ENCODE measurements at regions not wholly inside any gene's neighbourhood (a gene's known extent, or its start where the extent isn't known, plus 50 kb on each side); places are given as distances from the start of the nearest gene placed in this dataset.

DNA sequence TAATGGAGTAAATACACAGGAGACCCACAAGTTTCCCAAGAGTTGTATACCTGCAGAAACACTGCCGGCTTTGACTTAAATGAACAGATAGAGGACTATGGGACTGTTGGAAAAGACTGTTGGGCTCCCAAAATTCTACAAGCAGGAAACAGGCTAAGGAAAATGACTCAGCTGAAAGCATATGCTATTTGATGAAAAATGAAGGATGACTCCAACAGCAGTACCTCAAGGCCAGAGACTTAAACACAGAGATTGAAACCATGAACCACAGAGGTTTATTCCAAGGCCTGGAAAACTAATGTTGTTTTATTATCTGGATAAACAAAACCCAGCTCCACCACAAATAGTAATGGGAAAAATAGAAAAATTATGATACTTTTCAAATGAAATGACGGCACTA lies 187.7 kb downstream of the TNFSF18 start:
- no peaks in the 10 kb centered on the region for H3K4me1 Mint-ChIP-seq
- POLR2A ChIA-PET = interaction anchor here (0.7 kb wide), 1 partner anchor 83 kb away, joined by 5 read pairs; no protein-coding TSS in a partner anchor
- no peaks in the 10 kb centered on the region for H3K27me3 Mint-ChIP-seq
- CTCF ChIA-PET = no interaction called here
- no peak overlapping the region for H3K4me3 Mint-ChIP-seq
- ATAC-seq (ENCODE audit: low read depth) = no peak
- H3K9me3 Mint-ChIP-seq = peaks cover 5% of the 10 kb centered on the region
- TF ChIP-seq, protein P1, sequence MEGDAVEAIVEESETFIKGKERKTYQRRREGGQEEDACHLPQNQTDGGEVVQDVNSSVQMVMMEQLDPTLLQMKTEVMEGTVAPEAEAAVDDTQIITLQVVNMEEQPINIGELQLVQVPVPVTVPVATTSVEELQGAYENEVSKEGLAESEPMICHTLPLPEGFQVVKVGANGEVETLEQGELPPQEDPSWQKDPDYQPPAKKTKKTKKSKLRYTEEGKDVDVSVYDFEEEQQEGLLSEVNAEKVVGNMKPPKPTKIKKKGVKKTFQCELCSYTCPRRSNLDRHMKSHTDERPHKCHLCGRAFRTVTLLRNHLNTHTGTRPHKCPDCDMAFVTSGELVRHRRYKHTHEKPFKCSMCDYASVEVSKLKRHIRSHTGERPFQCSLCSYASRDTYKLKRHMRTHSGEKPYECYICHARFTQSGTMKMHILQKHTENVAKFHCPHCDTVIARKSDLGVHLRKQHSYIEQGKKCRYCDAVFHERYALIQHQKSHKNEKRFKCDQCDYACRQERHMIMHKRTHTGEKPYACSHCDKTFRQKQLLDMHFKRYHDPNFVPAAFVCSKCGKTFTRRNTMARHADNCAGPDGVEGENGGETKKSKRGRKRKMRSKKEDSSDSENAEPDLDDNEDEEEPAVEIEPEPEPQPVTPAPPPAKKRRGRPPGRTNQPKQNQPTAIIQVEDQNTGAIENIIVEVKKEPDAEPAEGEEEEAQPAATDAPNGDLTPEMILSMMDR (IDR thresholded peaks at IDR 0.05) = no peak
- no peaks in the 10 kb centered on the region for H3K36me3 Mint-ChIP-seq (ENCODE audit: low read depth)
- intact Hi-C loops (cut with micrococcal nuclease) = no loop called here
- no peak overlapping the region for H3K27ac Mint-ChIP-seq
- no peak for DNase-seq

DNA sequence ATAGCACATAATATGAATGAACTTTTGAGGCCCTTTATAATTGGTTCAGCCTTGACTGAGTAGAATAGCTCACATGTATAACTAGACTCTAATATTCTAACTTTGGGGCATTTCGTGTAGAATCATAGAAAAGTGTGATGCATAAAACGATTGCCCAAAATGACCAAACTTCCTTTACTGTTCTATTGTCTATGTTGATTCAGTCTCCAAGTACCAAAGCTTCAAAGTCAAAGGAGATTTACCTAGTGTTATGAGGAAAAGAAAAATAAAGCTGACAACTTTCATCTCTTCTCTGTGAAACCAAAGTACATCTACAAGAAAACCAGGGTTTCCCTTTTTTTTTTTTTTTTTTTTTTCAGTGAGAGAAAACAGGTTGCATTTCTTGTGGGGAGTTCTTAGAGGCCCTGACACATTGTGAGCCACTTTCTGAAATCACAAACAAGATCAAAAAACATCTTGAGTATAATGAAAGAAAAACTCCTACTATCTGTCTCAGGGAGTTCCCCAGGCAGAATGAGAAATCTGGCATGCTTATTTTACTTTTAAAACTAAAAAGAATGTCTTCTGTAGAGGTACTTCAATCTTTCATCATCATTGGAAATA lies 183.4 kb downstream of the TNFSF18 start:
- H3K4me3 Mint-ChIP-seq = no peak overlapping the region
- TF ChIP-seq, protein P1 (IDR thresholded peaks at IDR 0.05) = no peak
- no peaks in the 10 kb centered on the region for H3K36me3 Mint-ChIP-seq (ENCODE audit: low read depth)
- no peak overlapping the region for H3K27ac Mint-ChIP-seq
- intact Hi-C loops (cut with micrococcal nuclease) = no loop called here
- ATAC-seq (ENCODE audit: low read depth) = no peak
- POLR2A ChIA-PET = interaction anchor here (0.6 kb wide), 1 partner anchor 125 kb away, joined by 4 read pairs; no protein-coding TSS in a partner anchor
- CTCF ChIA-PET = no interaction called here
- H3K27me3 Mint-ChIP-seq = no peaks in the 10 kb centered on the region
- H3K4me1 Mint-ChIP-seq = peaks cover 12% of the 10 kb centered on the region
- DNase-seq = no peak
- peaks cover 2% of the 10 kb centered on the region for H3K9me3 Mint-ChIP-seq

DNA sequence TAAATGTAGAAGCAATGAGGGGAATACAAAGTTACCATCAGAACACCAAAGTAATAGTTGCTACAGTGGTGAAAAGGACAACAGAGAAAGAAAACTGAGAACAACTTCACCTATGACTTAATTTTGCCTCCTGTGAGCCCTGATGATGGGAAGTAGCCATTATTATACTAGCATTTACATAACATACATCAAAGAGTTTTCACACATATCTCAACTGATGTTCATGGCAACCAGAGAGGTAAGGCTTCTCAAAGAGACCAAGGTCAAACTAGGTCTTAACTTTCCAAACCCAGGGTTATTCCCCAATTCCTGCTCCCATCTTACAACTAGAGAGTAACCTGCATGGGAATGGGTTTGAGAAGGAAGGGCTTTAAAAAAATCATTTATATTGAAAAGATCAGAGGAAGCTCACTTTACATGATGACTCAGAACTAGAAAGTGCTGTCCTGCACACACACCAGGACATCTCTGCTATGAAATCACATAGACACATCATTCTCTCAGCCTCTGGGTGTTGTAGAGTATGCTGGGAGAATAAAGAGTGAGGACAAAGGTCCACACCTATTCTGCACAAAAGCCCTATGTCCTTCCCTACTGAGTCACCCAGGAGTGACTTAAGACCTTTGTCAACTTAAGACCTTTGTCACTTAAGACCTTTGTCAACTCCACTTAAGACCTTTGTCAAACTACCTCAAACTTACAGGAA lies 179.7 kb downstream of the TNFSF18 start:
- no peaks in the 10 kb centered on the region for H3K27me3 Mint-ChIP-seq

DNA sequence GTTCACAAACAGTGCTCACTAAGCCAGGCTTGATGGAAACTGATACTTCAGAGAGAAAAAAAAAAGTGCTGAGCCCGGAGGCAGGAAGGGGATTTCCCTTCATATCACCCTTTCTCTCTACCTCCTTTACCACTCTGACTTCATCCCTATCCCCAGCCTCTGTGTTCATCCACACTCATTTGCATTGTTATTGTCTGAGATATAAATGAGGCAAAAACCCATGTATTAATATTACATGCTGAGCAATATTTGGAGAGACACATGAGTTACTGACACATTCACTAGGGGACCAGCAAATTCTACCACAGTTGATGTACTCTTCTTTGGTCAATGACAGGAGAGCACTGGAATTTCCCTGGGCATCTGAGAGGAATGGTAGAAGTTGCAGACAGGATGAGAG lies 175.8 kb downstream of the TNFSF18 start:
- POLR2A ChIA-PET = no interaction called here
- intact Hi-C loops (cut with micrococcal nuclease) = no loop called here
- no peaks in the 10 kb centered on the region for H3K36me3 Mint-ChIP-seq (ENCODE audit: low read depth)
- H3K9me3 Mint-ChIP-seq = no peaks in the 10 kb centered on the region
- H3K4me1 Mint-ChIP-seq = peaks cover 20% of the 10 kb centered on the region
- H3K27me3 Mint-ChIP-seq = no peaks in the 10 kb centered on the region
- H3K4me3 Mint-ChIP-seq = no peak overlapping the region
- peak; percentile 57 for ATAC-seq (ENCODE audit: low read depth)
- DNase-seq = no peak
- H3K27ac Mint-ChIP-seq = no peak overlapping the region
- CTCF ChIA-PET = no interaction called here
- TF ChIP-seq, protein P1 (IDR thresholded peaks at IDR 0.05) = no peak

More for the DNA sequence above, 179.7 kb downstream of the TNFSF18 start:
- Mint-ChIP-seq H3K9me3 (no peaks in the 10 kb centered on the region), H3K4me1 (peaks cover 20% of the 10 kb centered on the region), H3K4me3 (no peak overlapping the region), H3K36me3 (ENCODE audit: low read depth) (no peaks in the 10 kb centered on the region), H3K27ac (peak overlapping the region; percentile 37)
- ATAC-seq (ENCODE audit: low read depth) (peak; percentile 58), DNase-seq (no peak)
- TF ChIP-seq, protein P1 (IDR thresholded peaks at IDR 0.05) = no peak
- CTCF ChIA-PET = no interaction called here
- intact Hi-C loops (cut with micrococcal nuclease) = no loop called here
- POLR2A ChIA-PET = no interaction called here

DNA sequence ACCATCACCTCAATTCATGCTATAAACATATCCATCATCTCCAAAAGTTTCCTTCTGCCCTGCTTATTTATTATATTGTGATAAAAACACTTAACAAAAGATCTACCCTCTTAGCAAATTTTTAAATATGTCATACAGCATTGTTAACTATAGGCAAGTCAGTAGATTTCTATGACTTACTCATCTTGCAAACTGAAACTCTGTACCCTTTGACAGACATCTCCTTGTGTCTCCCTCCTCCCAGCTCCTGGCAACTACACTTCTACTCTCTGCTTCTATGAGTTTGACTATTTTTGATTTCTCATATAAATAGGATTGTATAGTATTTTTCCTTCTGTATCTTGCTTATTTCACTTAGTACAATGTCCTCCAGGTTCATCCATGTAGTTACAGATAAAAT lies 174.8 kb downstream of the TNFSF18 start:
- no peak for ATAC-seq (ENCODE audit: low read depth)
- TF ChIP-seq, protein P1 (IDR thresholded peaks at IDR 0.05) = no peak
- Mint-ChIP-seq H3K4me3 (no peak overlapping the region), H3K27me3 (peaks cover 2% of the 10 kb centered on the region), H3K36me3 (ENCODE audit: low read depth) (no peaks in the 10 kb centered on the region), H3K9me3 (no peaks in the 10 kb centered on the region), H3K4me1 (peaks cover 15% of the 10 kb centered on the region), H3K27ac (no peak overlapping the region)
- CTCF ChIA-PET = no interaction called here
- intact Hi-C loops (cut with micrococcal nuclease) = no loop called here
- DNase-seq = no peak
- POLR2A ChIA-PET = no interaction called here

Data from activated B cell treated with CpG ODN at 0.5 μM for 24 hours (primary cell).